Hepatocyte (in vitro differentiated cells): ENCODE measurements at regions not wholly inside any gene's neighbourhood (a gene's known extent, or its start where the extent isn't known, plus 50 kb on each side); places are given as distances from the start of the nearest gene placed in this dataset.
A peak's percentile ranks its signal among the peaks of the same experiment; 100 is the strongest.

Source experiments
- DNase-seq: peaks from one replicate; pipeline ENCODE4 v3.0.0-alpha.2; 2016; ENCODE audit warnings: low spot score
- H2AFZ ChIP-seq: fragments of 200-600 bp; sonication (generic); 2 replicates; pipeline ENCODE4 v1.6.0; 2016; ENCODE audit warnings: antibody characterized with exemption, mild to moderate bottlenecking
- H3K27ac ChIP-seq: fragments of 200-600 bp; sonication (generic); 2 replicates; pipeline ENCODE4 v1.5.1; 2016; ENCODE audit warnings: mild to moderate bottlenecking
- H3K27me3 ChIP-seq: fragments of 200-600 bp; sonication (generic); 2 replicates; pipeline ENCODE4 v1.6.1; 2016
- H3K36me3 ChIP-seq: fragments of 200-600 bp; sonication (generic); replicated peaks from 2 replicates; pipeline ENCODE4 v1.5.1; 2016; ENCODE audit warnings: low read depth; ENCODE audit not compliant: insufficient read depth
- H3K4me1 ChIP-seq: fragments of 200-600 bp; sonication (generic); 2 replicates; pipeline ENCODE4 v1.5.1; 2016; ENCODE audit warnings: mild to moderate bottlenecking, moderate library complexity; ENCODE audit not compliant: insufficient read depth
- H3K4me2 ChIP-seq: fragments of 200-600 bp; sonication (generic); 2 replicates; pipeline ENCODE4 v1.6.0; 2016
- H3K4me3 ChIP-seq: fragments of 200-600 bp; sonication (generic); 2 replicates; pipeline ENCODE4 v1.5.1; 2016; ENCODE audit warnings: mild to moderate bottlenecking
- H3K79me2 ChIP-seq: fragments of 200-600 bp; sonication (generic); 2 replicates; pipeline ENCODE4 v1.6.0; 2017; ENCODE audit warnings: mild to moderate bottlenecking
- H3K9me2 ChIP-seq: fragments of 200-600 bp; sonication (generic); replicated peaks from 2 replicates; pipeline ENCODE4 v1.6.0; 2017; ENCODE audit warnings: mild to moderate bottlenecking; ENCODE audit not compliant: insufficient read depth
- H3K9me3 ChIP-seq: fragments of 200-600 bp; sonication (generic); 2 replicates; pipeline ENCODE4 v1.5.1; 2016; ENCODE audit warnings: low read depth, mild to moderate bottlenecking
- H4K20me1 ChIP-seq: fragments of 200-600 bp; sonication (generic); 2 replicates; pipeline ENCODE4 v1.6.0; 2016; ENCODE audit warnings: mild to moderate bottlenecking; ENCODE audit not compliant: insufficient read depth, poor library complexity, severe bottlenecking
- CTCF ChIP-seq: fragments of 200-600 bp; sonication (generic); IDR thresholded peaks from 2 replicates; pipeline ENCODE4 v1.5.1; 2016; ENCODE audit warnings: antibody characterized with exemption, mild to moderate bottlenecking; ENCODE audit not compliant: poor library complexity
- EZH2 ChIP-seq: fragments of 200-600 bp; sonication (generic); IDR thresholded peaks from 2 replicates; pipeline ENCODE4 v1.6.1; 2016; ENCODE audit warnings: antibody characterized with exemption, mild to moderate bottlenecking, borderline replicate concordance
- EZH2phosphoT487 ChIP-seq: fragments of 200-600 bp; sonication (generic); IDR thresholded peaks from one replicate; pipeline ENCODE4 v1.6.1; 2018; ENCODE audit warnings: antibody characterized with exemption, mild to moderate bottlenecking, low read depth, moderate library complexity; ENCODE audit not compliant: unreplicated experiment, severe bottlenecking
- WGBS: methylation state at CpG from one replicate; pipeline ENCODE4 v1.1.6; 2016; ENCODE audit warnings: low lambda C conversion rate; ENCODE audit errors: missing lambda C conversion rate; 5-methylcytosine and 5-hydroxymethylcytosine counted together

DNA sequence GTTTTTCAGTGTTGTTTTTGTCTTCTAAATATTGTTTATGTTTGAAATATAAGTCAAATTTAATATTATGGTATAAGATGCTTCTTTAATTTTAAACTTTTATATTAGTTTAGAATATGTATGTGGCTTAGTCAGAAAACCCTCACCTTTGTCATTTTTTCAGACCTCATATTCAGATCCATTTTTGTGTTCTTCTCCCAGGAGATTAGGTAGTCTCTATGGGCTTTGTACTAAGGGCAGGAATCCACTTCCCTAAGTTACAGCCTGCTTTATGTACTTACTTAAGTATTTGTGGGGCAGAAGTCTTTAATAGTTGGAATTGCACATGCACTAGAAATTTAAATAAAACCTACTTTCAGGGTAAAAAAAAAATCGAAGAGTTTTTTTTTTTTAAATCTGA lies 63.5 kb upstream of the TENM3 start:
- 65% methylated on average over 1 of the region's 1 CpG for WGBS
- no peaks in the 10 kb centered on the region for H3K36me3 ChIP-seq
- H3K4me3 ChIP-seq, result no peak overlapping the region
- H4K20me1 ChIP-seq, result no peaks in the 10 kb centered on the region
- no peak for TF ChIP-seq CTCF
- no peaks in the 10 kb centered on the region for H3K9me2 ChIP-seq
- H3K27ac ChIP-seq, result peak overlapping the region; percentile 7
- peaks cover 3% of the 10 kb centered on the region for H3K79me2 ChIP-seq
- peak overlapping the region; percentile 32 for H3K4me2 ChIP-seq
- no peaks in the 10 kb centered on the region for H3K9me3 ChIP-seq
- no peak for DNase-seq
- no peaks in the 10 kb centered on the region for H3K27me3 ChIP-seq
- H3K4me1 ChIP-seq, result peaks cover 21% of the 10 kb centered on the region
- H2AFZ ChIP-seq, result no peak overlapping the region

DNA sequence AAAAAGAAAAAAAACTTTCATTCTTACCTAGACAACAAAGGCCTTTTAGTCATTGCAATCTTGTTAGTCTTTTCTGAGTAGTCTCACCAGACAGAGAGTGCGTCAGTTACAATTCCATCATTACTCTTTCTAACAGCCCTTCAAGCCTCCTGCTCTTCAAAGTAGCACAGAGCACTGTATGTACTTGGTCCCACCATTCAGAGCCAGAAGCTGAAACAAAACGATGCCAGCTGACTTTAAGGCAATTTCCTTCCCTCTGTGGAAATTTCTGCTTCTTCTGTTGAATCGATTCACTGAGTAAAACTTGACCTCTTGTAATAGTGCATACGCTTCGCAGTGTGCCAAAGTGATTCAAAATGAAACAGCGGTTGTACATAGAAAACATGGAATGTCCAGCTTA lies 57.7 kb upstream of the TENM3 start:
- WGBS, result 81% methylated on average over 6 of the region's 6 CpGs
- no peak overlapping the region for H3K4me3 ChIP-seq
- H3K27me3 ChIP-seq, result no peaks in the 10 kb centered on the region
- no peak overlapping the region for H2AFZ ChIP-seq
- no peaks in the 10 kb centered on the region for H3K79me2 ChIP-seq
- H3K9me3 ChIP-seq, result no peaks in the 10 kb centered on the region
- H3K9me2 ChIP-seq, result no peaks in the 10 kb centered on the region
- H3K4me2 ChIP-seq, result no peak overlapping the region
- no peak overlapping the region for H3K27ac ChIP-seq
- H3K36me3 ChIP-seq, result no peaks in the 10 kb centered on the region
- no peaks in the 10 kb centered on the region for H4K20me1 ChIP-seq
- no peak for DNase-seq
- peaks cover 13% of the 10 kb centered on the region for H3K4me1 ChIP-seq
- TF ChIP-seq EZH2phosphoT487, result no peak
- no peak for TF ChIP-seq EZH2
- no peak for TF ChIP-seq CTCF

DNA sequence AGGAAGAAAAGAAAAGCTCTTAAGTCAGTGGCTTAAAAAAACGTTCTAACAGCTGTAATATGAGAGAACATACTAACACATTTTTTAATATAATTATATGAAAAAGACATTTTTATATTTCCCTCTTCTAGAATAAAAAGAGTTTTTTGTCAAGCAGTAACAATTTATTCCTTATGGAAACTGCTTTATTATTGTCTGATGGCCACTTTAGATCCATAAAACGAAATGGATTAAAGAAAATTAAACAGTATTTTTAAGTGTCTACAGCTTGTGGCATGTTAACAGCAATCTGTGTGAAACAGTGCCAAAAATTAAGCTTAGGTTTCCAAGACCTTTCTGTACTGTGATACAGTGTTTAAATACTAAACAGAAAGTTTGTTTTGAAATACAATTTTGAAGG lies 55.5 kb upstream of the TENM3 start:
- Histone ChIP-seq H3K36me3 (no peaks in the 10 kb centered on the region), H4K20me1 (no peaks in the 10 kb centered on the region), H3K9me2 (no peaks in the 10 kb centered on the region), H3K27me3 (no peaks in the 10 kb centered on the region), H3K27ac (no peak overlapping the region), H3K4me1 (peaks cover 12% of the 10 kb centered on the region), H3K79me2 (no peaks in the 10 kb centered on the region), H2AFZ (no peak overlapping the region), H3K4me3 (no peak overlapping the region), H3K4me2 (no peak overlapping the region), H3K9me3 (no peaks in the 10 kb centered on the region)
- no peak for DNase-seq
- 73% methylated on average over 2 of the region's 2 CpGs for WGBS
- no peak for TF ChIP-seq EZH2
- TF ChIP-seq EZH2phosphoT487, result no peak
- no peak for TF ChIP-seq CTCF

DNA sequence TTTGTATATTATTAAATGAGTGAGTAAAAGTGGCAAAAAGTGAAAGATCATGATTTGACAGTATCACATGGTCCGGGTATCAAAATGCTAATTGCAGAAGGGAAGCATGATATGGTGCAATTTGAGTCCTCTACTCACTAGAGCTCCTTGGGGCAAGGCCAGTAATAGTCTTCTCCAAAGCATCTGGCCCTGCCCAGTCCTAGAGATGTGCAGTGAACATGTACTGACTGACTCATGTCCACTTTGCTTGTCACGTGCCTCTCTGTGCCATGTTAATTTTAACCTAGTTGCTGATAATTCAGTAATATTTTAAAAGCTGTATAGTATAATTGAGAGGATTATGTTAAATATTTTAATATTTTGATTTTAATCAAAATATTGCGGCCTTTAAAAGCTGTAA lies 54.6 kb upstream of the TENM3 start:
- Histone ChIP-seq H3K79me2 (no peaks in the 10 kb centered on the region), H3K36me3 (no peaks in the 10 kb centered on the region), H3K27me3 (no peaks in the 10 kb centered on the region), H3K9me3 (no peaks in the 10 kb centered on the region), H4K20me1 (no peaks in the 10 kb centered on the region), H3K4me3 (no peak overlapping the region), H3K9me2 (no peaks in the 10 kb centered on the region), H3K27ac (no peak overlapping the region), H3K4me1 (peaks cover 12% of the 10 kb centered on the region), H2AFZ (no peak overlapping the region), H3K4me2 (no peak overlapping the region)
- DNase-seq, result no peak
- 90% methylated on average over 3 of the region's 3 CpGs for WGBS
- TF ChIP-seq CTCF, result no peak
- TF ChIP-seq EZH2, result no peak
- TF ChIP-seq EZH2phosphoT487, result no peak
